HG03342 (cell line): ENCODE measurements at regions not wholly inside any gene's neighbourhood (a gene's known extent, or its start where the extent isn't known, plus 50 kb on each side); places are given as distances from the start of the nearest gene placed in this dataset.
A peak's percentile ranks its signal among the peaks of the same experiment; 100 is the strongest.

Experiments used
- ATAC-seq: cut with Tn5 transposase; IDR thresholded peaks from one replicate; pipeline ENCODE4 v1.9.1; 2021; ENCODE audit warnings: mild to moderate bottlenecking, moderate library complexity; ENCODE audit not compliant: unreplicated experiment

DNA sequence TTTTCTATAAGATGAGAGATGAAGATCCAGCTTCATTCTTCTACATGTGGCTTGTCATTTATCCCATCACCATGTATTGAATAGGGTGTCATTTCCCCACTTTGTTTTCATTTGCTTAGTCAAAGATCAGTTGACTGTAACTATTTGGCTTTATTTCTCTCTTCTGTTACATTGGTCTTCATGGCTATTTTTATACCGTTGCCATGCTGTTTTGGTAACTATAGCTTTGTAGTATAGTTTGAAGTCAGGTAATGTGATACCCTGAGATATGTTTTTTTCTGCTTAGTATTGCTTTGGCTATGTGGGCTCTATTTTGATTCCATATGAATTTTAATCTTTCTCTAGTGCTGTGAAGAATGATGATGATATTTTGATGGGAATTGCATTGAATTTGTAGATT is 514.3 kb downstream of the GBA3 start:
- no peak for ATAC-seq

DNA sequence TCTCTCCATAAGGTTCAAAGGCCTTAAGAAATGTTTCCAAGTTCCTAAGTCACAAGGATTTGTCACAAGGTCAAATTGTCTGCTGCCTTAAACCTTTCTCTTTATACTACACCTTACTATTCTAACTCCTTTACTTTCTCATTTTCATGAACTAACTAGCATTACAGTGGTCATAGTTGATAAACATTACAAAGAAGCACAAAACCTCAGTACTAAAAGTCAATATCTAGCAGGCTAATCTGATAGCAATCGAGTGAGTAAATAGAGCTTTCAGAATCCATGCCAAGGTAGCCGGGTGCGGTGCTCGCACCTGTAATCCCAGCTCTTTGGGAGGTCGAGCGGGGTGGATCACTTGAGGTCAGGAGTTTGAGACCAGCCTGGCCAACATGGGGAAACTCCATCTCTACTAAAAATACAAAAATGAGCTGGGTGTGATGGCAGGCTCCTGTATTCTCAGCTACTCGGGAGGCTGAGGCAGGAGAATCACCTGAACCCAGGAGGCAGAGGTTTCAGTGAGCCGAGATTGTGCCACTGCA is 510.0 kb downstream of the GBA3 start:
- ATAC-seq = no peak

DNA sequence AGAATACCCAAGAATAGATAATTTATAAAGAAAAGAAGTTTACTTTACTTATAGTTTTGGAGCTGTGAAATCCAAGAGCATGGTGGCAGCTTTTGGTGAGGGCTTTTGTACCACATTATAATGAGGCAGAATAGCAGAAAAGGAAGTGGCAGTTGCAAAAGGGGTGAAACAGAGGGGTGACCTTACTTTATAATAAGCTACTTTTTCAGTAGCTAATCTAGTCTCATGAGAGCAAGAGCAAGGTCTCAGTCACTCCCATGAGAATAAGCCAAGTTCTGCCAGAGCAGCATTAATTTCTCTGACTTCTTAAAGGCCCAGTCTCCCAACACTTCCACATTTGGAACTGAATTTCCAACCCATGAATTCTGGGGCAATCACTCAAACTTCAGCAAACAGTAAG is 502.0 kb downstream of the GBA3 start:
- ATAC-seq = no peak

DNA sequence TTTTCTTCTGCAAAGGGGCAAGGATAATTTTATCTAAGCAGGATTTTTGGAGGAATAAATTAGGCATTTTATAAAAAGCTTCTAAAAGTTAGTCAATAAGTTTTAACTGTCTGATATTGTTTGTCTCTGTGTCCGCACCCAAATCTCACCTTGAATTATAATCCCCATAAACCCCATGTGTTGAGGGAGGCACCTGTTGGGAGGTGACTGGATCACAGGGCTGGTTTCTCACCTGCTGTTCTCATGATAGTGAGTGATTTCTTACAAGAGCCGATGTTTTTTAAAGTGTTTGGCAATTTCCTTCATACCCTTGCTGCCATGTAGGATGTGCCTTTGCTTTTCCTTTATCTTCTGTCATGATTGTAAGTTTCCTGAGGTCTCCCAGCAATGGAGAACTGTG is 481.4 kb downstream of the GBA3 start:
- ATAC-seq = no peak

DNA sequence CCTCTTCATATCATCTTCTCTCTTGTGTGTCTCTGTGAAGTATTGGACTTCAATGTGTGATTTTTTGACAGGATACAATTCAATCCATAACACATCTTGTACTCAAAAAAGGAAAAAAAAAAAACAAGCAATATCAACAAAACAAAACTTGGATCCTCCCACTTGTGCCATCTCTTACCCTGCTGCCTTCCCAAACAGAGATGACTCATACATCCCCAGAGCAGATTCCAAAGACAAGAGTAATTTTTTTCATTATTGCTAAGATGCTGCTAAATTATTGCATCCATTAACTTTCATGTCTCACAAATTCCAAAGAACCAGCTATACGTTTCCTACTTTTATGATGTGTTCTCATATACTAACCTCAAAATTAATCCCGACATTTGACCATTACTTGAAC is 479.2 kb downstream of the GBA3 start:
- ATAC-seq = no peak

DNA sequence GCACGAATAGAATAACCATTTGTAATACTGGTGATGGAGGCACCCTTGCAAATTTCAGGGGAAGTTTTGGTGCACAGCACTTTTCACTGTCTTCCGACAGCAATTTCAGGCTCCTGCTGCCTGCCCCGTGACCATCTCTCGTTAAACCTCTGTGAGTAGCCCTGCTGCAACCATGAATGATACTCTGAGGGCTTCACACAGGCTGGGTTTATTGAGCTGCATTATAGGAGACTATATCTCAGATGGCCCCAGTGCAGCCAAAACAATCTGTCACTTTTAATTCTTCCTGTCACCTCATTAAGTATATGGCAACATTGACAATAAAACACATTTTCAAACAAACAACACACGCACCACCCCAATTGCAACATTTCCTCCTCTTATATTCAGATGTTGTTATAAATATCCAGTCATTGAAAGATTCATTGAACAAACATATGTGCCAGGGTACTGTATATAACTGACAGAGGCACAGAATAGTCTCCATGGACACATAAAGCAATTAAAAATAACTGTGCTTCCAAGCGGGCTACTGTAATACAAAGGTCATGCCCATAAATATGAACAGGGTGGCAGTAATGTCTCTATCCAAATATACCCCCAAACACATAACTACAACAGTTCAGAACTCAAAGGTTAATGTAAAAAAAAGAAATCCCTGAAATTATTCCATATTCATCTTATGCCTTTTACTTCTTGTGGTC is 477.0 kb downstream of the GBA3 start:
- no peak for ATAC-seq

DNA sequence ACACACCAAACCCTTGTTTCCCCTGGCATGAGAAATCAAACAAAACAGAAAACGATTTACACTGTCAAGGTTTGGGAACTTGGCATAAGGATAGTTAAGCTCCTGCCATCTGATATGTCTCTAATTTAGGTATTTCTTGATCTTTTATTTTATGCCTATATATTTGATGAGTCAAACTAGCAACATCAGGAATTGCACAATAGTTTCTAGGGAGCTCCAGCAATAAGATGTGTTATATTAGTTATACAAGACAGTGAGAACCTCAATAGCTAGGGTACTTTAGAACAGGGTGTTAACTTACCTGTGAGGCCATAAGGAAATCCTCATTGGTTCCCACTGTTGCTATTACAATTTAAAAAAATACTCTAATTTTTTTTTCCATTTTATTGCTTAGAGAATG is 474.2 kb downstream of the GBA3 start:
- ATAC-seq = no peak

DNA sequence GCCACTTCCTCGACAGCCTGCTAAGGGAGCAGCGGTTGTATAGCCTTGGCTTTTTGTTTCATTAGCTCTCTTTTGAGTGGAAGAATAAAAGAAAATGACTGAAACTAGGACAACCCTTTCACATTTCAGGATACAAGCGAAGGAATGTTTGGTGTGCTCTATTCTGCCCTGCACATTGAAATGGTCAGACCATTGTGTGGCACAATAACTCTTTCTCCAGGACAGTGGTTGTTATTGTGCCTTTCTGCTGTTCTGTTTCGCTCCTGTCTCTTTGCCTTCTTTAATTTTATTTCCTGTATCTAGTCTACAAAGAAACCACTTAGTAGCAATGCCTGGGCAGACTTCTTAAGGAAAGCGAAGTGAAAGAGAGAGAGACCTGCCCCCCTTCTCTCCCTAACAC is 473.7 kb downstream of the GBA3 start:
- ATAC-seq = no peak

DNA sequence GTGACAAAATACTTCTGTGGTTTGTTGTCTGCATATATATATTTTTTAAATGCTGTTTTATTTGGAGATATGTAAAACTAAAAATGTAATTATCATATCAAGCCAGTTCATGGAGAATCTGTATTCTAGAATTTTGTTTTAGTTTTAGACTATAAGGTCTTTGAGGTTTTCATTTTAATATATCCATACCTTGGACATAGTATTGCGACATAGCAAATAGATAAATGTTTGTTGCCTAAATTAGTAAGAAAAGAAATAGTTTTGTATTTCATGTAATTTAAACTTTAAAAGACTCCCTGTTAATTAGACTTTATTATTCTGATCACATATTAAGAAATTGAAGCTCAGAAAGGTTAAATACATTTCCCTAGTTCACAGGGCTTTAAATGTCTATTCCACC is 472.9 kb downstream of the GBA3 start:
- ATAC-seq = no peak

DNA sequence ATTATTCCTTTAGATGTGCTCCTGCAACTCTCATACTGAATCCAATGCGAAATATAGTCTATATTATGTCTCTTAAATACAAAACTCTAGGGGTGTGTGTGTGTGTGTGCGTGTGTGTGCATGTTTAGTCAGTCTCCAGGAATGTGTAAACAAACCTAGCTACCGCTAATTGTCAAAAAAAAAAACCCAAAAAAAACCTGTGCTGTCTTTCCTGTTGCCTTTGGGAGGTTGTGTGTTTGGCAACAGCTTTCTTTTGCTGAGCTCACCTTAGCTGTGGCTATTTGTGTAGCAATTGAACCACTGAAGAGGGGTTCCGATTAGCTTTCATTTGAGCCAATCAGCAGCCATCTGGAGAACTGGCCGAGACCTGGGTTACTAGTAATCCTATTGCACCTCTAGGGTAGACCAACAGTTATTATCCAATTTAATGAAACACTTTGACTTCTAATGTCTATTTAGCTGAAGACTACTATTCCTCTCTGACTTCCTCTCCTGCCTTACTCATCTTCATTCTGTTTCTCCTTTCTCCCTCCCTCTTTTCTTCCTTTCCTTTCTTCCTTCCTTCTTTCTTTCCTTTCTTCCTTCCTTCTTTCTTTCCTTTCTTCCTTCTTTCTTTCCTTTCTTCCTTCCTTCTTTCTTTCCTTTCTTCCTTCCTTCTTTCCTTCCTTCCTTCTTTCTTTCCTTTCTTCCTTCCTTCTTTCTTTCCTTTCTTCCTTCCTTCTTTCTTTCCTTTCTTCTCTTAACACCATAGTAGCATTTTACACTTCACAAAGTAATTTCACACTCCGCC is 471.1 kb downstream of the GBA3 start:
- no peak for ATAC-seq

DNA sequence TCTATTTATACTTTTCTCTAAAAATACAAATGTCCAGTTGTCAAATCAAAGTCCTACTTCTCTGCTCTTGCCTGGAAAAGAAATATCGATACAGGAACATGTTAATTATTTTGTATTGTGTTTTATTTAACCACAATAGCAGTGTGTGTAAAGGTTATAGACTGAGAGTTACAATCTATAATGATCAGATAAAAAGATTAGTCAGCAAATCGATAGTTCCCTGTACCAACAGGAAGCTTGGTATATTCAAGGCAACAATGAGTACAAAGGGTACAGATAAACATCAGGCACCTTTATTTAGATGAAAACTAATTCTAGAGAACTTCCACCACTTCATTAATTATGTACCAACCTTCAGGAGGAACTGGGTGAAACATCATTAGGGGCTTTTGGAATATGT is 469.5 kb downstream of the GBA3 start:
- ATAC-seq = no peak

DNA sequence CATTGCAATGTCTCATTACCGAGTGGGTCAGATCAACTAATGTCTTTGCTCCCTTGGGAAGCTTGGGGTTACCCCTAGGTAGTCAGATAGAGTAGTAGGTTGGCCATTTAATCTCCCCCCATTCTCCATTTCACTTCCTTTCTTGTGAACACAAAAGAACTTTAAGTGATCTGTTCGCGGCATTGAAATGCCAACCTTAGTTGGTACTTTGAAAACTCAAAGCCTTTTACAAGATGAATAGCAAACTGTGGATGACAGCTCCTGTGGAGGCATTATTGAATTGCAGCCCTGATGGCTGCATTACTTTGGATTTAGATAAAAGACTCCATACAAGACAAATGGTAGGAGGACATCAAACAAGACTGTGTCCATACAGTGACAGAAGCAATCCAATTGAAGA is 469.1 kb downstream of the GBA3 start:
- ATAC-seq = no peak

DNA sequence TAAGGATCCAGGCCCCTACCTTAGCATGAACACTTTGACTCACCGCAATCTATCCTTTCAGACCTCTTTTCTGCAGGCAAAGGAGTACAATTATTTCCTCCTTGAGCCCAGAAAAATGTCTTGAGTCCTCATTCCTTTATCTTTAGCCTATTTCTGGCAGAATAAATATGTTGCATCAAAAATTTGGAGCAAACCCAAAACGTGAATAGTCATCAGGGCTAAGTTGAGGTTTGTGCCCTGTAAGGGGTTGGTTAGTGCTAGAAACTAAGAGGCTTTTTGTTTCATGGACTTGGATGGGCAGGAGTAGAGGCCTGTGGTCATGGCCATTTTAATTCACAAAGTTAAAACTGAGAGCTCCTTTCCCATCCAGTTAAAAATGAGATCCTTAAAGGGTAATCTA is 460.3 kb downstream of the GBA3 start:
- ATAC-seq = no peak

DNA sequence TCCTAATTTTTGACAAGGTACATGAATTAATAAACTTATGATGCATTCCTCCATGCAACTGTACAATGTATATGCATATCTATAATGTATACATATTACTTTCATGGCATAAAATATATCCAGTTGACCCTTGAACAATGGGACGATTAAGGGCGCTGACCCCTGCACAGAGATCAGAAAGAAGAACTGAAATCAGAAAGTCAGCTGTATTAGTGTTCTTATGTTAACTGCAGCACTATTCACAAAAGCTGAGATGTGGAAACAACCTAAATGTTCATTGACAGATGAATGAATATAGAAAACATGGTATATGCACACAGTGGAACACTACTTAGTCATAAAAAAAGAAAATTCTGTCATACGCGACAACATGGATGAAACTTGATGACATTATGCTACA is 457.1 kb downstream of the GBA3 start:
- ATAC-seq = no peak

DNA sequence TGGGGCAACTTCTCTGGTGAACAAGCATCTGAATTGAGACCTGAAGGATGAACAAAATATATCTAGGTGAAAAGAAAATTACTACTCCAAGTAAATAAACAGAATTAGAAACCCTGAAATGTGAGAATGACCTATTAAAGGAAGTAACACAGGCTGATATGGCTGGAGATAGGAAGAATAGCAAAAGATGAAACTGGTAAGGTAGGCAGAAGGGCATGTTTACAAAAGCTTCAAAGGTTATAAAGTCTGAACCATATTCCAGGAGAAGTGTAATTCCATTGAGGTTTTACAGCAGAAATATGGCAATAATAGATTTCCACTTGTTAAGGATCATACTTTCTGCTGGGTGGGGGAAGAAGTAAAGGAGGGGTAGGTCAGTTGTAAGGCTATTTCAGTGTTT is 452.0 kb downstream of the GBA3 start:
- ATAC-seq = no peak

DNA sequence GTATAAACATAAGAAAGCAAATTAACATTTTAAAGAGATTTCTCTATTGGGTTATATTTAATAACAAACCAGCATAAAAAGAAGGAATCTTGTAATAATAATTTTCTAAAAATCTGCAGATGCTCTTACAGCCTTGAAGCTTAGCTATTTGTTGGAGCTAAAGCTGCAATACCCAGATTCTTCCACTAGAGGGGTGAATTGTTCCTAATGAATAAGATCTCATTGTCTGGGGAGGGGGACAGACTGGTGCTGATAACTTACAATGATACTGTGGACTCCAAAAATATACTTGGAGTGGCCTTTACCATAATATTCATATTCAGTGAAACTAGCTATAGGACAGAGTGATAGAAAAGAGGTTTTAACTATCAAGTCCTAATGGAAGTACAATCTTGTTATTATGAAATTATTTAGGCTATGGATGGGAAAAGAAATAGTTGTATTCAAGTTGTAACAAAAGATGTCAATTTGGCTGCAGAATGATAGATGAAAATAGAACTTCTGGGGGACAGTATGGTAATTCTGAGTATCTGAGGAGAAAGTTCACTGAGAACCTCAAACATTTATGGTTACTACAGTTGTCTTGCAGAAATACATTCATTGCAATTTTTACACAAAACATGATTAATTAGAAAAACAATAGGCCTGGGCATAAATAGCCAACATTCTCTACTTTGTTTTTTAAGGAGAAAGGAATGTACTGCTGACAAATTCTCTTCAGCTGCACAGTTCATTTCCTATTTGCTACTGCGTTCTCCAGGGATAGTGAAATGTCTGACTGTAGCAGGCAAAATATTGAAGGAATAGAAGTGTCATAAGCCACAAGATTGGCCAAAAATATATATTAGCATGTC is 443.3 kb downstream of the GBA3 start:
- ATAC-seq = peak; percentile 76

DNA sequence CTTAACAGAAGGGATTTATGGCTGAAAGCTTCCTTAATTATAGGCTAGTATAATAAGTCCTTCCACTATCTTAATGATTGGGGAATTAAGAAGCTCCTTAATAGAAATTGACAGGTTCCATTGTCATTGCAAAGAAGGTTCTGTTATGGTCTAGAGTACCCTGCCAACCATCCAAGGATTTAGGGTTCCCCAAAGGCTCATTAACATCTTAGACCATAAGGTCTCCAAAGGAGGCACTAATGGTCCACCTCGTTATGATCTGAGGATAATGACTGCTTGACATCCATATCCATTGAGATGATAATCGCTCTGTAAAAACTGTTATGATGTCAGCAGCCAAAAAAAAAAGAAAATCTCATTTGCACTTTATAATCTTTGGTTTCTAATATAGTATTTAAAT is 441.6 kb downstream of the GBA3 start:
- ATAC-seq = no peak

DNA sequence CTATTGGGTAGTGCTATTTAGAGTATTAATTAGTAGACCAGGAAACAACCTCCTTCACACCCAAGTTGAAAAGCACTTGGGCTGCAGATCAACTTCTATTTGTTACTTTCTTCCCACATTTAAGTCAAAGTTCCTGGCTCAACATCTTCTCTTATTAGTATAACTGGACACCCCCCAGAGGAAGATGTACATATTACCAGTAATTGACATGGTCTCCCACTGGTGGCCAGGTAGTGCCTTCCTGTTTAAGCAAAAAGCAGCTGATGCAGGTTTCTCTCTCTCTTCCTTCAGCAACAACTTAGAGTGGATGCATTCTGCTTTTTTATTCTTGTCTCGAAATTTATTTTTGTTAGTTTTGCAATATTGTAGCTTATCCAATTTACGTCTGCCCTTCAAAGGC is 438.1 kb downstream of the GBA3 start:
- no peak for ATAC-seq

DNA sequence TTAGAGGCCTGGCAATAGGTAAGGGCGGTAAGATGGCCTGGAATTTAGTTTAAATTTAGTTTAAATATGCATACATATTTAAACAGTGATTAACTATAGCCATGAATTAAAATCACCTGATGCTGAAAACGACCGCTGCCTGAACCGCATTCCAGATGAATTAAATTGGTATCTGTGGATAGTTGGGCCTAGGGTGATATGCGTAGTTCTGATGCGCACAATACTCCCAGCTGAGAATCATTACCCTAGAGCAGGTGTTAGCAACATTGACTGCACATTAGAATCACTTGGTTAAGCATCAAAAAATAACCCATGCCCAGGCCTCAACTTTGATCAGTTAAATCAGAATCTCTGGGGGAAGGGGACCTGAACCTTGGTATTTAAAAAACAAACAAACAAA is 432.4 kb downstream of the GBA3 start:
- no peak for ATAC-seq

DNA sequence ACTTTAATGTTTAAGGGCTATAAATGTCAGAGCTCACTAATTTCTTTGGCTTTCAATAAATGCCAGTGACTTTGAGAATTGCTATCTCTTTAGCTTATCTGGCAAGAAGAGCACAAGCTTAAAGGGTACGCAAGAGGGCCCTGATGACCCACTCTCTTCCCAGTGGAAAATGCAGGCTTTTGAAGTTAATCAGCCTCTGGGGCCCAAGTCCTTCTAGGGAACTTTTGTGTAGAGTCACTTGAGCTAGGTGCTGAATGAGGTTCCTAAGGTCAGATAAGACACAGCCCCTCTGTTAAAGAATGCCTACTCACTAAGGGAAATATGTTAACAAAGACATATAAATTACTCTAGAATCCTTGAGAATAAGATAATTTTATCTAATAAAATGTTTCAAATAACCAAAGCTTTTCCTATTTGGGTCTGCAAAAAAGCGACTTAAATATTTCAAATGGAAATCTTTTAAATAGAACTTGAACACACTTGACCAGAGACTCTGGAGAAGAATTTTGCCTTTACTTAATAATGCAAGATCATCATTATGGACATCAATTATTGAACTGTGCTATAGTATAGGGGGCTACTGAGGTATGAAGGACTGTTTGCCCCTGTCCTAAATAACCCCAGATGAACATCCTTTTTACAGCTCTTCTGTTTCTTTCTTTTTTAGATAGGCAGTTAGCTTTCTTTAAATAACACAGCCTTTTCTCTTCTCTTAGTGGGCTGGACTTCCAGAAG is 430.1 kb downstream of the GBA3 start:
- no peak for ATAC-seq

DNA sequence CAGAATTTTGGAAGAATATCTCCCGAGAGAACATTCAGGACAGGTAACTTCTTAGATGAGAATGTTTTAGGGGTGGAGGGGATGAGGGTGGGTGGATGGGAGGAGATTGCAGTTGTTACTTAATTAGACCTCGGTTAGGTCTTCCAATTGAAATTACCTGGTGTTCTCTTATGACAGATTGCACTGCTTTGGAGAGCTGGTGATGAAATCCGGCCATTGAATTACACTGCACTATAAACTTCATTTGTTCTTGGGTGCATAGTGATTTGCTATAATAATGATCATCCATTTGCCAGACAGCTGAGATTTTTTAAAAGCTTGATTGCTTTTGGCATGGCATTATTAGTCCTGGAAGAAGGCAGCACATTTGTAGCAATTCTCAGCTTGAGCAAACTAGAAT is 427.6 kb downstream of the GBA3 start:
- no peak for ATAC-seq
